BLaER1 (cell line): ENCODE measurements at regions not wholly inside any gene's neighbourhood (a gene's known extent, or its start where the extent isn't known, plus 50 kb on each side); places are given as distances from the start of the nearest gene placed in this dataset.
A peak's percentile ranks its signal among the peaks of the same experiment; 100 is the strongest.

ENCODE experiments used
- H3K27ac ChIP-seq: shearing (Covaris generic); formaldehyde crosslinking; 2 replicates; pipeline ENCODE4 v1.8.1; 2022
- H3K27me3 ChIP-seq: shearing (Covaris generic); formaldehyde crosslinking; 2 replicates; pipeline ENCODE4 v1.8.1; 2022
- H3K36me3 ChIP-seq: shearing (Covaris generic); formaldehyde crosslinking; 2 replicates; pipeline ENCODE4 v1.8.1; 2022
- H3K4me1 ChIP-seq: shearing (Covaris generic); formaldehyde crosslinking; 2 replicates; pipeline ENCODE4 v1.8.1; 2022
- H3K4me2 ChIP-seq: shearing (Covaris generic); formaldehyde crosslinking; 2 replicates; pipeline ENCODE4 v1.8.1; 2022
- H3K4me3 ChIP-seq: shearing (Covaris generic); formaldehyde crosslinking; 2 replicates; pipeline ENCODE4 v1.8.1; 2022
- H3K9ac ChIP-seq: shearing (Covaris generic); formaldehyde crosslinking; 2 replicates; pipeline ENCODE4 v1.8.1; 2022
- H3K9me3 ChIP-seq: shearing (Covaris generic); formaldehyde crosslinking; 2 replicates; pipeline ENCODE4 v1.8.1; 2022
- H4K20me1 ChIP-seq: shearing (Covaris generic); formaldehyde crosslinking; 2 replicates; pipeline ENCODE4 v1.8.1; 2022
- Cebpa-rat ChIP-seq: shearing (Covaris generic); IDR thresholded peaks from 2 replicates; pipeline ENCODE4 v1.8.1; 2022

- TF ChIP-seq Cebpa-rat, result no peak
- H3K9me3 ChIP-seq, result 0 out of 2 replicates have a peak, but pooled peaks cover 3% of the 10 kb centered on the region
- no peaks in the 10 kb centered on the region for H3K36me3 ChIP-seq
- H3K4me1 ChIP-seq, result peaks cover 16% of the 10 kb centered on the region
- no peak overlapping the region for H3K27ac ChIP-seq
- H3K27me3 ChIP-seq, result no peaks in the 10 kb centered on the region
- H3K4me2 ChIP-seq, result peak overlapping the region; percentile 51
- H4K20me1 ChIP-seq, result no peaks in the 10 kb centered on the region
- no peak overlapping the region for H3K9ac ChIP-seq
- no peak overlapping the region for H3K4me3 ChIP-seq
Measured at GRCh38 chr5:17343675-17344074, 126.2 kb downstream of the BASP1 start.

- H3K36me3 ChIP-seq, result no peaks in the 10 kb centered on the region
- peaks cover 16% of the 10 kb centered on the region for H3K4me1 ChIP-seq
- H3K27ac ChIP-seq, result no peak overlapping the region
- no peaks in the 10 kb centered on the region for H3K27me3 ChIP-seq
- H3K4me3 ChIP-seq, result no peak overlapping the region
- H3K9ac ChIP-seq, result no peak overlapping the region
- no peaks in the 10 kb centered on the region for H4K20me1 ChIP-seq
- H3K4me2 ChIP-seq, result no peak overlapping the region
- H3K9me3 ChIP-seq, result no peaks in the 10 kb centered on the region
- TF ChIP-seq Cebpa-rat, result no peak
Measured at GRCh38 chr5:17346811-17347210, 129.4 kb downstream of the BASP1 start.

- H3K4me3 ChIP-seq, result no peak overlapping the region
- no peaks in the 10 kb centered on the region for H3K4me1 ChIP-seq
- H3K9me3 ChIP-seq, result peaks cover 20% of the 10 kb centered on the region
- H3K4me2 ChIP-seq, result no peak overlapping the region
- H3K9ac ChIP-seq, result no peak overlapping the region
- H4K20me1 ChIP-seq, result no peaks in the 10 kb centered on the region
- H3K27ac ChIP-seq, result no peak overlapping the region
- no peaks in the 10 kb centered on the region for H3K27me3 ChIP-seq
- no peak for TF ChIP-seq Cebpa-rat
- H3K36me3 ChIP-seq, result peaks cover 3% of the 10 kb centered on the region; the same call in 1 of the 2 replicates
Measured at GRCh38 chr5:17352223-17352622, 134.8 kb downstream of the BASP1 start.

GRCh38 chr5:17354265-17354664 lies 136.8 kb downstream of the BASP1 start:
- H3K27ac ChIP-seq, result no peak overlapping the region
- H3K9me3 ChIP-seq, result peaks cover 20% of the 10 kb centered on the region
- H3K4me1 ChIP-seq, result no peaks in the 10 kb centered on the region
- no peaks in the 10 kb centered on the region for H4K20me1 ChIP-seq
- no peak overlapping the region for H3K4me3 ChIP-seq
- peaks cover 3% of the 10 kb centered on the region; the same call in 1 of the 2 replicates for H3K36me3 ChIP-seq
- no peak overlapping the region for H3K9ac ChIP-seq
- no peaks in the 10 kb centered on the region for H3K27me3 ChIP-seq
- no peak for TF ChIP-seq Cebpa-rat
- no peak overlapping the region for H3K4me2 ChIP-seq

GRCh38 chr5:17355586-17356346 lies 138.3 kb downstream of the BASP1 start:
- Histone ChIP-seq H3K4me3 (no peak overlapping the region), H3K27ac (no peak overlapping the region), H3K9ac (no peak overlapping the region), H3K36me3 (peaks cover 3% of the 10 kb centered on the region; the same call in 1 of the 2 replicates), H3K27me3 (no peaks in the 10 kb centered on the region), H3K9me3 (peaks cover 20% of the 10 kb centered on the region), H4K20me1 (no peaks in the 10 kb centered on the region), H3K4me2 (no peak overlapping the region), H3K4me1 (no peaks in the 10 kb centered on the region)
- TF ChIP-seq Cebpa-rat, result no peak

GRCh38 chr5:17356551-17356950 lies 139.1 kb downstream of the BASP1 start:
- Histone ChIP-seq H3K9me3 (peaks cover 20% of the 10 kb centered on the region), H3K27ac (no peak overlapping the region), H3K4me3 (no peak overlapping the region), H3K4me2 (no peak overlapping the region), H3K36me3 (peaks cover 3% of the 10 kb centered on the region; the same call in 1 of the 2 replicates), H3K27me3 (no peaks in the 10 kb centered on the region), H4K20me1 (no peaks in the 10 kb centered on the region), H3K4me1 (no peaks in the 10 kb centered on the region), H3K9ac (no peak overlapping the region)
- TF ChIP-seq Cebpa-rat, result no peak

GRCh38 chr5:17357504-17357903 lies 140.1 kb downstream of the BASP1 start:
- Histone ChIP-seq H3K9me3 (peaks cover 20% of the 10 kb centered on the region), H3K27ac (no peak overlapping the region), H4K20me1 (no peaks in the 10 kb centered on the region), H3K9ac (no peak overlapping the region), H3K4me2 (no peak overlapping the region), H3K4me1 (no peaks in the 10 kb centered on the region), H3K36me3 (peaks cover 3% of the 10 kb centered on the region; the same call in 1 of the 2 replicates), H3K4me3 (no peak overlapping the region), H3K27me3 (no peaks in the 10 kb centered on the region)
- no peak for TF ChIP-seq Cebpa-rat

- Histone ChIP-seq H4K20me1 (no peaks in the 10 kb centered on the region), H3K27me3 (no peaks in the 10 kb centered on the region), H3K27ac (no peak overlapping the region), H3K9me3 (peaks cover 20% of the 10 kb centered on the region), H3K9ac (no peak overlapping the region), H3K4me3 (no peak overlapping the region), H3K4me2 (no peak overlapping the region), H3K36me3 (peaks cover 3% of the 10 kb centered on the region; the same call in 1 of the 2 replicates), H3K4me1 (no peaks in the 10 kb centered on the region)
- no peak for TF ChIP-seq Cebpa-rat
Measured at GRCh38 chr5:17358031-17358430, 140.0 kb upstream of the TAF11L2 start.

- TF ChIP-seq Cebpa-rat, result no peak
- H3K4me3 ChIP-seq, result no peak overlapping the region
- no peaks in the 10 kb centered on the region for H4K20me1 ChIP-seq
- no peak overlapping the region for H3K9ac ChIP-seq
- H3K27ac ChIP-seq, result no peak overlapping the region
- no peak overlapping the region for H3K4me2 ChIP-seq
- no peaks in the 10 kb centered on the region; the same call in 1 of the 2 replicates for H3K36me3 ChIP-seq
- H3K4me1 ChIP-seq, result no peaks in the 10 kb centered on the region
- H3K27me3 ChIP-seq, result no peaks in the 10 kb centered on the region
- peaks cover 15% of the 10 kb centered on the region; the same call in 1 of the 2 replicates for H3K9me3 ChIP-seq
Measured at GRCh38 chr5:17359451-17360011, 138.5 kb upstream of the TAF11L2 start.

GRCh38 chr5:17360879-17361278 lies 137.2 kb upstream of the TAF11L2 start:
- Histone ChIP-seq H3K27ac (no peak overlapping the region), H3K27me3 (no peaks in the 10 kb centered on the region), H3K4me1 (no peaks in the 10 kb centered on the region), H4K20me1 (no peaks in the 10 kb centered on the region), H3K4me2 (no peak overlapping the region), H3K36me3 (no peaks in the 10 kb centered on the region), H3K9me3 (peaks cover 8% of the 10 kb centered on the region; the same call in 1 of the 2 replicates), H3K9ac (no peak overlapping the region), H3K4me3 (no peak overlapping the region)
- TF ChIP-seq Cebpa-rat, result no peak
